ENCODE measurements at regions not wholly inside any gene's neighbourhood (a gene's known extent, or its start where the extent isn't known, plus 50 kb on each side); places are given as distances from the start of the nearest gene placed in this dataset.
A peak's percentile ranks its signal among the peaks of the same experiment; 100 is the strongest.
"Not testable (repeated sequence)": the region's sequence is repeated elsewhere in the genome, so short reads cannot be mapped to it uniquely, and the experiment has no call there.

DNA sequence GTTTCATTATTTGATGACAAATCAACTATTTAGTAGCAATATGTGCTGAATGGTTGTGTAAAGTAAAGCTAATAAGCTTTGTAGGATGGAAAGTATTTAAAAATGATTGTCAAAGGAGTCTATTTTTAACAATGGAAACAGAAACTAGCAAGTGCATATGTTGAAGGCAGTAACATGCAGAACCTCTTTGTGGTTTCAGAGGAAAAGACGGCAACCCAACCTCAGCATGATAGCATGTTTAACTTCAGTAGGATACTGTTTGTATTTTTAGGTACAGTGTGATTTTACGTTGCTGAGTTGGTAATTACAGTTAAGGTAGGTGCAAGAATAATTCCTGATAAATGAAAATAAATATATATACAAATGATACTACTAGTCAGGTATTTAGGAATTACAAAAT is 545.4 kb downstream of the CDY1 start:
- DNase-seq, result not testable (repeated sequence)

DNA sequence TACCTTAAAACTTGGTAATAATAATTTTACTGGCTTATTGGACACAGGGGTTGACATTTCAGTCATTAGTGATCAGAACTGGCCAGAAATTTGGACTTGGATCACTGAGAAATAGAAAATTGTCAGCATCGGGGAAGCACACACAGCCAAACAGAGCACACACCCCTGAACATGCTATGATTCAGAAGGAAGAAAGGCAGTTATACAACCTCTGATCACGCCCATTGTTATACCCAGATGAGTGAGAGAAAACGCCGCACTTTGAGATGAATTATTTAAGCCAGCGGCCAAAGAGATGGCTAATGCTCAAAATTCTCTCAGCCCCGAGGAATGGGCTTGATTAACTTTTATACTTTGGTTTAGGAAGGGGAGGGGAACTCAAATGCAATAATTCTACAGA is 557.4 kb downstream of the CDY1 start:
- not testable (repeated sequence) for DNase-seq

DNA sequence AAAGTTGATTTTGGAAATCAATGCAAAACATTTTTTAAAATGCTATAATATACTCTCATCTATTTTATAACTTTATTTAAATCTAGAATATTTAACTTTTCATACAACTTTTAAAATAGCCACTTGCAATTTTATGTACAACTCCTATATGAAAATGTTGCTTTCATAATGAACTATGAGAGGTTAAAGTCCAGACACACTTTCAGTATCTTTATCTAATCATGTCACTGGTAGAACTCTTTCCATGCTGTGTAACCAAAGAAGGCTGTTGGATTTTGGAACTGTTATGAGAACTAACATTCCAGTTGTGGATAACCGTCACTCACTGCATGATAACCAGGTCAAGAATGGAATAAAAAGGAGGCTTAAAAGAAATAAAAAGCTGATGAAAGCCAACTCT is 603.1 kb downstream of the CDY1 start:
- not testable (repeated sequence) for DNase-seq

DNA sequence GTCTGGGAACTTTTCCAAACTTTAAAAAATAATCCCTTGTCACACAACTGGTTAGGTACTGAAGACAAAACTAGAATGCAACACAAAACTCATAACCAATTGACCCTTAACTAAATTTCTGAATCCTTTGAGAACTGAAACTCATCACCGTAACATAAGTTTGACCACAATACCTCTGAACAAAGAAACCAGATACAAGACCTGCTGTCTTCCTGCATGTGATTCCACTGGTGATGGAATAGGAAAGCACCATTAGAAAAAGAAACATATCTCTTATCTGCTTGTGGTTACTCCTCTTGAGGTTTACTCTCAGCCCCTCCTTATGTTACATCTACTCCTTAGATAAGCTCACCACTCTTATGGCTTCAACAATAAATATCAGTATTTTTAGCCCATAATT is 603.6 kb downstream of the CDY1 start:
- DNase-seq, result not testable (repeated sequence)

DNA sequence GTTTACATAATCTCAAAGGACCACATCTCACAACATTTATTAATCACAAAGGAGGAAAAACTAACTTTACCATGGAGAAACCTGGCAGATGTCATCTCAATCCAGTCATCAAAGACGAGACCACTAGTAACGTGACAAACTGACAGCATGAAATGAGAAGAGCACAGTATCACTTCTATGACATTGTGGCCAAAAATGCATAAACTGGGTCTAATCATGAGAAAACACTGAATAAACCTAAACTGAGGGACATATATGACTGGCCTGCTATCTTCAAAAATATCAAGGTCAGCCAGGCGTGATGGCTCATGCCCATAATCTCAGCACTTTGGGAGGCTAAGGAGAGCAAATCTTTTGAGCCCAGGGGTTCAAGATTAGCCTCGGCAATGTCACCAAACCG is 619.0 kb downstream of the CDY1 start:
- not testable (repeated sequence) for DNase-seq

DNA sequence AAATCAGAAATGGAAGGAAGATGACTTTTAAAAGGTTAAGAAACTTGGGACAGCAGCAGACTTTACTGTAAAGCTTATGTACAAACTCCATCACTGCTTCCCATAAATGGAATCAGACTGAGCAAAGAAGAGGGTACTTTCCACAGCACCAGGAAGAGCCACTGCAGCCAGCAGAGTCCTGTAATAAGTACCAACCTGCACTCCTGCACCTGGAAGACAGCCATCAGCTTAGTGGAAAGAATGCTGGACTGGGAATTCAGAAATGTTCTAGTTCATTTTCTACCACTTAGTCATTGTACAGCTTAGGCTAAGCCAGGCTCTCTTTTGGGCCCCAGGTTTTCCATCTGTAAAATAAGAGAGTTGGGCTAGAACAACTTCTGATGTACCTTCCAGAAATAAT is 632.3 kb downstream of the CDY1 start:
- DNase-seq, result not testable (repeated sequence)

DNA sequence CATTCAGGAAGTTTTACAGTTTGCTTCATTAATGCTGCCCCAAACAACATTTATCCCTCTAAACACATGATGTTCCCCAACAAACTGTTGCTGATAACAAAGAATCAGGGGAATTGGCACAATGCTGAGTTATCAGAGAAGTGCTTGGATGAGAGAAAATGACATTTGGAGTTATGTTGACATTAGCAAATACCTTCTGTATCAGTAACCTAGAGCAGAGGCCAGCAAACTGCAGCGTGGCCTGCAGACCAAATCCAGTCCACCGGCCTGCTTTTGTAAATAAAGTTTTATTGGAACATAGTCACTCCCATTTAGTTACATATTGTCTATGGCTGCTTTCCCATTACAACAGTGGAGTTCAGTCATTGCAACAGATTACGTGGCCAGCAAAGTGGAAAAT is 643.5 kb downstream of the CDY1 start:
- DNase-seq, result not testable (repeated sequence)

DNA sequence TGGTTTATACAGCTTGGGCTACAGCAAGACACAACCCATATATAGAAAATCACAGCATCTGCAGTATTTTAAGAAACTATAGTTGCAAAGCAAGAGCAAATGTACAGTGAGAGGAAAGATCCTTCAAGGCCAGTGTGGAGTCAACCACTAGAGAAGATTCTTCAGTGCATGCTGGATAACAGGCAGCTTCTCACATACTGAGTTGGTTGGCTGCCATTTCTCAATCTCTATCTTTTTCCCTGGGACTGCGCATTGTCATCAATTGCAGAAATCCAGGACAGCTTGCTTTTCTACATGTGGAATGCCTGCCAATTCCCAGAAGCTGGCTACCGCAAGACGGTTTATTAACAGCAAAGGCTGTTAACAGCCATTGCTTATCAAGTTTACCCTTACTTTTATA is 646.5 kb downstream of the CDY1 start:
- not testable (repeated sequence) for DNase-seq

DNA sequence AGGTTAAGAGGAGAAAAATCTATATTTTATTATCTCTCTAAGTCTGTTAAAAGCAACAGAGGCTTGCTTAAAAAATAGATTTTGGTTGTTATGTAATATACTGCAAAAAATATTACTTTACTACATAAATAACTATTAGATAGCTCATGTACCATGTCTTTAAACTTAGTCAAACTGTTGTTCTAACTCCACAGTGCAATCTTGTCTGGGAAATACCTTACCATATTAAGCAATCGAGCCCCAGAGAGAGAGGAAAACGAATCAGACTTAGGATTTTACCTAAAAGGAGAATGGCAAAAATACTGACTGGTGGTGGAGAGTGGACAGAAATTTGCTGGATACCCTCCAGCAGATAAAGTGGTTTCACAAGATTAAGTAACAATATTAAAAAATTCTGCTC is 647.0 kb downstream of the CDY1 start:
- DNase-seq, result not testable (repeated sequence)

DNA sequence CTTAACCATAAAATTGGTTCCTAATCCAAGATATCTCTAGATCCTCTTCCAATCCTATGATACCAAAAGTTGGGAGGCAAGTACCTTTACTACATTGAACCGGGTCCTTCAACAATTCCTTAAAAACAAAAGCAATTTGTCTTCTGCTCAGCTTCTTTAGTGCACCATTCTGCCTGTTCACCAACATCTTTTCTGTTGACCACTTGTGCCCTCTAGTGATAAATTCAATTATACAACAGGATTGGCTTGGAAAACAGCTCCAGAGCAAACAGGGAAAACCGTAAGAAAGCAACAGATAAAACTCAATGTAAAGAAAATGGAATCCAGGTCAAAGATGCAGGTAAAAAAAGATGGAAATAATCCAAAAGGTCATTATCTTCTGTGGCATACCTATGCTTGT is 651.2 kb downstream of the CDY1 start:
- DNase-seq, result not testable (repeated sequence)

DNA sequence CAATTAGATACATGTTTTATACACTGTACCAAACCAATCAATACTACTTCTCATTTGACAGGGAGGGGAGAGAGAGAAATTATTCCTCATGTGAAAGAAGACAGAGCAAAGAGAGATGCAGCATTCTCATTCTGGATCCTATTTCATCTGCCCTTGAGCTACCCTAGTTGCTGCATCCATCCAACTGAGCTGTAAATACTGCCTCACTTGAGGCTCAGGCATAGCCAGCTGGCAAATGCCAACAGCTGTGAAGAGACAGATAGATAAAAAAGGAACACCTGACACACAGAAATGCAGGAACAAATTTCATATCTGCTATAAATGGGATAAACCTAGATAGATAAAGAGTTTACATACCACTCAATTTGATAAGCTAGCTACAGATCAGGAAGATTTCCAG is 684.1 kb downstream of the CDY1 start:
- DNase-seq, result not testable (repeated sequence)

DNA sequence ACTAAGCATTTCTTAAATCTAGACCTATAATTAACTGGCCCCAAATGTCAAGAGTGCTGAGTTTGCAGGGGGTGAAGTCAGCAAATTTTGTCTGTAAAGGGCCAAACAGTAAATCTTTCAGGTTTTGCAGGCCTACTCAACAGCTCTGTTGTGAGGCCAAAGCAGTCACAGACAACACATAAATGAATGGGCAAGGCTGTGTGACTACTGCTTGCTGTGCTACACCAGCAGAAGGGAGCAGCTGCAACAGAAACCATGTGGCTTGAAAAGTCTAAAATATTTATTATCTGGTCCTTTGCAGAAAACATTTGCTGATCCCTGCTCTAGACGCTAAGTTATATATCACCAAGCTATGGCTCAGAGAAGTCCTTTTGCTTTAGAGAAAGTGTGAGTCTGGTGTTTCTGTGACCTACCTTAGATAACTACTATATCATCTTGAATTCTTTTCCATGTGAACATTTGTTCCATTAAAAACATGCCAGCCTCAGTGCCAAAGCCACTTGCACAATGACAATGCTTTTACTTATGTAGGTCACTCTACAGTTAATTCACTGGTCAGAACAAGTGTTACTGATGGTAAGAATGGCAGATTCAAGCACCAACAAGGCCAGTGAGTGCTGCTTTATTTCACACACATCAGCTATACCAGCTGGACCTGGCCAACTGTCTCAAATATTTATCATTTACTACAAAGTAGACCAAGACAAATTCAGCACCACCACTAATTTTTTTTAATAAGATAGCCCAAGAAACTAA is 684.9 kb downstream of the CDY1 start:
- not testable (repeated sequence) for DNase-seq

DNA sequence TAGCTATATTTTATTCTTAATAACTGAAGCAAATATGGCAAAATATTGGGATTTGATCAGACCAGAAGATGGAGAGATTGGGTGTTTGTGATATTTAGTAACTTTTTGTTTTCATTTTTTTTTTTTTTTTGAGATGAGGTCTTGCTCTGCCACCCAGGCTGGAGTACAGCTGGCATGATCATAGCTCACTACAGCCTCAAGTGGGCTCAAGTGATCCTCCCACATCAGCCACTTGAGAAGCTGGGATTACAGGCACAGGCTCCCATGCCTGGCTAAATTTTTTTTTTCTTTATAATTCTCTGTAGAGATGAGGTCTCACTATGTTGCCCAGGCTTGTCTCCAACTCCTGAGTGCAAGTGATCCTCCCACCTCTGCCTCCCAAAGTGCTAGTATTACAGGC is 686.4 kb downstream of the CDY1 start:
- DNase-seq, result not testable (repeated sequence)

DNA sequence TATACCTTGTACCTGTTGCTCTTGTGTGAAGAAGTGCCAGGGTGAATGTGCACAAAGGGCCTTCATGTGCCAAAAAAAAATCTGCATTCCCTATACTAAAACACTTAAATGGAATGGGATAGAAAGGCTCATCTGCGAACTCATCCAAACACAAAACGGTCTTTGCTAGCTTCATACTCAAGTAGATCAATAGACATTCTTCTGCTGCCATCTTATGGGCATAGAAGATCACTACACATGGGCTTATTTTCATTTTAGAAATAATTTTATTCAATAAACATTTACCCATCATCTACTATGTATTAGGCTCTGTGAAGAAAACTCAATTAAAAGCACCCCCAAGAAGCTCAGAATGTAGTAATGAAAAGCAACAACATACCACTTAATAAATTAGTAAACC is 693.1 kb downstream of the CDY1 start:
- DNase-seq, result not testable (repeated sequence)

DNA sequence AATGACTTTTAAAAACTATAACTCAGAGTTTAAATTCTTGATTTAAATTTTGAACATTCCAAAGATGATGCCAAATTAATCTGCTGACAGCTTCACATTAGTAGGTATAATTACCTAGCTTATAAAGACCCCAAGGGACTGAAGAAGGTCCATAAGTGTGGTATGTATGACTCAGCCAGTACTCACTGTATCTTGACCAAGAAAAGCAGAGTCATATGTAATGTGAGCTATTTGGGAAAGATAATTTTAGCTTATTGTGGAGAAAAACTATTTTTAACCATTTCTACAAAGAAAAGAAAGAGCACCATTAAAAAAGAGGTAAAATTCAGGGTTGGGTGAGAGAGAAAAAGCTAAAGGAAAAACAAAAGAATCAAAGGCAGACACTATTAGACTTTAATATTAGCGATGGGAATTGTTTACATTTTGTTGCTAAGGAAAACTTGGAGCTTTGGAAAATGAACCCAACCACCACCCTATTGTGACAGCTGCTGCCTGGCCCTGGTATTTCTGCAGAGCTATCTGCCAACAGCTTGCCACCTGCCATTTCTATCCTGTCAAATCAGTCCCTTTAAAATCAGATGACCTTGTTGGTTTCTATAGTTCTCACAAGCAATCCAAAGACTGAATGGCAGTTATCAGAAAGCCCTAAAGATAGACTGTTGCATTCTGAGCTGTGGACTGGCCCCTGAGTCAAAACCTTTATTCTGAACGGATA is 697.7 kb downstream of the CDY1 start:
- DNase-seq, result not testable (repeated sequence)

DNA sequence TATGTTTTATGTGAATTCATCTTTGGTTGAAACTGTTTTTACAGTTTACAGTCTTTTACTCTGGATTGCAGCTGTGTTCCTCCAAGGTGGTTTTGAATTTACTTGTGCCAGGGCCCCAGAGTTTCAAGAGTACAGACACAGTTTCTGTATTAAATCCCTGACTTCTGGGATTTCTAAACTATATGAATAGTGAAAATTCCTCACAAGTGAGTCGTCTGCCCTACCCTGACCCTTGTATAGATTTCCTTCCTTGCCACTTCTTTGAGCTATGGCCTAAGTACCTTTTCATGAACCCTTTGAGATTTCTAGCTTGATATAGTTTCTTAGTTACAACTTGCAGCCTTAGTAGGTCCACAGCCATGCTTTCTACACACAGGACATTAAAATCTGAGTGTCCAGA is 700.8 kb downstream of the CDY1 start:
- not testable (repeated sequence) for DNase-seq

DNA sequence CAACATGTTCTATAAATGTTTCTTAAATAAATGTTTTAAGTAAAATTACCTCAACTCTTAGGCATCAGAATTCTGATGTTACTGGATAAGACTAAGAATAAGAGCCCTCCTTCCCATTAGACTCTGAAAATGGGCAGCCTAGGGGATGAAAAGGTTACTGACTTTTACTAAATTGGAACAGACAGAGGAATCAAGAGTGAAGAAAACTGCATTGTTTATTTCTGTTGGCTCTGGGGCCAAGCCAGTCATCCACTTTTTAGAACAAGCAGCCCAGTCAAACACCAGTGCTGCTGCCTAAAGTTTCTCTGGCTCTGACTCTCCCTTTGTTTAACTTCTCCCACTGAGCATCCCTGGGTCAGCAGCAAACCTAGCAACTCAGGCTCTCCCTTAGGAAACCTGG is 731.0 kb downstream of the CDY1 start:
- DNase-seq, result peak in 1 of 2 donors; percentile 0

DNA sequence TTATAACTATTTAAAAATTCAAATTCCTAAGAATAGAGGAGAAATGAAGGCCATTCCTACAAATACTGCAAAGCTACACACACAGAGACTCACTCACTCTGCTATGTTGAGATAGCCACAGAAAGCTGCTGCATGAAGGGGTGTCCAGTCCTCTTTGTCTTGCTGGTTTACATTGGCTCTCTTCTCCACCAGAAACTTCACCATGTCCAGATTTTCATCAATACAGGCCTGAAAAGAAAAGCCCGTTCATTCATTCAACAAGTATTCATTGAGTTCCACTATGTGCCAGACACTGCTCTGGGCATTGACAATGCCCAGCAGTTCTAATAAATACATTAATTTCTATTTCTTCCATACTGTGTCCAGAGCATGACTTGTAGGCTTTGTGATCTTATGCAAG is 732.3 kb downstream of the CDY1 start:
- peak in 1 of 2 donors; percentile 0 for DNase-seq

DNA sequence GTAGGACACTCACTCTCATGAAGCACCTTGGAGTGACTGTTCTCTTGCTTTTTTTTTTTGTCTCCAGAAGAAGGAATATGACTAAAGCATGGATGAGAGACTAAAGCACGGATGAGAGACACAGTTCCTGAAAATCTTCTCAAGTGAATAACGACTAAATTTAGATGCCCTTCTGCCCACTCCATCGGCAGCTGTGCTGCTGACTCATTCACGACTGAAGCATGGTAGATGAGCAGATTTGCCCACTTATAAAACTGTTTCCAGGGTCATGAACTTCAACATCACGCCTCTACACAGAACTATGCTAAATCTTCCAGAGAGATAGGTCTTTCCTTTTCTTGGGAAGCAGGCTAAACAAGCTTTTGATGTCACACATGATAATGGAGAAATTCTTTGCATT is 738.0 kb downstream of the CDY1 start:
- not testable (repeated sequence) for DNase-seq

DNA sequence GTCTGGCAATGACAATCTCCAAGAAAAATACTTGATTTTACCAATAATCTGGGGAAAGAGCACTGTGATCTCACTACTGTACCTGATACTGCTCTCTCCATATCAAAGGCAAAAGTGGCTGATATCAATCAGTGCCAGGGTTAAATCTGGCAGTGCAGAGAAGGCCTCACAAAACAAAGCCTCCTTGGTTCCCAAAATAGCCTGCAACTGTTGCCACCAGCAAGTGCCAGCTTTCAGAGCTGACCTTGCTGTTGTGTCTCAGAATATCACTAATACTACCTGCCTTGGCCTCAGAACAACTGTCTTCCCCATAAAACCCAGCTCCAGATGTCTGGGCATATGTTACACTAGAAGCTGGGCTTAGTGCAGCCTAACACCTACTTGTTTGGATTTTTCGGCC is 738.6 kb downstream of the CDY1 start:
- not testable (repeated sequence) for DNase-seq

DNA sequence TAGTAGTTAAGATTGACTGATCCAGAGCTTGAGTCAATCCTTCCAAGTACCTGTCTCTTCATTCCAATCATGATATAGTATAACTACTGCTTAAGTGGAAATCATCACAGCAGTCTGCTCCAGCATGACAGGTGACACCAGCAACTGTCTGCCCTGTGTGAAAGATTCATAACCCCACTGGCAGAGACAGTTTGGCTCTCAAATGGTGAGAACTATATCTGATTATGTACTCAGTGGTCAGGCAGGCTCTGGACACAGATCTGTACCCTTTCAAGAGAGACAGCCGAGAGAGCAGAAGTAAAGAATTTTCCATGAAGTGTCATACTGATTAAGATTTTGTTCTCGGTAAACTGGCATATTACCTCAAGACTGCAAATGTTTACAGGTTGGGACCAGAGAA is 741.5 kb downstream of the CDY1 start:
- not testable (repeated sequence) for DNase-seq

DNA sequence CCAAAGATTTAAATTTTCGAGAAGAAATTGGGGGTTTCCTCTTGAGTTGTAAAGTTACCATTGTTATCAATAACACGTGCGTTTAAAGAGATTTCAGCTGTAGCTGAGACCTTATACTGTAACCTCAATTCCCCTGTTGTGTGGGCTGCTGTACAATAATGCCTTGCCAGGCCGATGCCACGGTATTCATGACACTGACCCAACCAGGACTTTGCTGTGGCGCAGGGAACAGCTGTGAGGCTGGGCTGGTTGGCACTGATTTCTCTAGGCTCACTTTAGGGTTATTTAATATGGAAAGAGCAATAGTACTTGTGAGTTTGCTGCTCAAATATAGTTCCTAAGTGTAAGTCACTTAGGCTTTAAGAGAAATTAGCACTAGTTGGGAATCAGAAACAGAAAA is 744.2 kb downstream of the CDY1 start:
- not testable (repeated sequence) for DNase-seq

DNA sequence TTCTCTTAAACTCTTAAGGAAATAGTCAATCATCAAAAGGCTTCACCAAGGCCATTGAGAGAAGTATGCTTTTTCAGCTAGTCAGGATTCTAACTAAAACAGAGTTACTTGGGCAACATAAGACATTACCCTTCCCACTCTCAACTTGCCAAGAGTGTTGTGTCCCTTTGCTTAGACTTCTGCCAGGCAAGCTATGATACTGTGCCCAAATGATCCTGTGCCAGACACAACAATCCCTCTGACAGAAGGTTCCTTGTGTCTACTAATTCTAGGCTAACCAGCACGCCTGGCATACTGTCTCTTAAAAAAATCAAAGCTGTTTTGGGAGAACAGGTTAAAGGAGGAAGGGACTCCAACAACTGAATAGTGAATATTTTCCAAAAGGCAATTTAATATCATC is 750.6 kb downstream of the CDY1 start:
- DNase-seq, result not testable (repeated sequence)

DNA sequence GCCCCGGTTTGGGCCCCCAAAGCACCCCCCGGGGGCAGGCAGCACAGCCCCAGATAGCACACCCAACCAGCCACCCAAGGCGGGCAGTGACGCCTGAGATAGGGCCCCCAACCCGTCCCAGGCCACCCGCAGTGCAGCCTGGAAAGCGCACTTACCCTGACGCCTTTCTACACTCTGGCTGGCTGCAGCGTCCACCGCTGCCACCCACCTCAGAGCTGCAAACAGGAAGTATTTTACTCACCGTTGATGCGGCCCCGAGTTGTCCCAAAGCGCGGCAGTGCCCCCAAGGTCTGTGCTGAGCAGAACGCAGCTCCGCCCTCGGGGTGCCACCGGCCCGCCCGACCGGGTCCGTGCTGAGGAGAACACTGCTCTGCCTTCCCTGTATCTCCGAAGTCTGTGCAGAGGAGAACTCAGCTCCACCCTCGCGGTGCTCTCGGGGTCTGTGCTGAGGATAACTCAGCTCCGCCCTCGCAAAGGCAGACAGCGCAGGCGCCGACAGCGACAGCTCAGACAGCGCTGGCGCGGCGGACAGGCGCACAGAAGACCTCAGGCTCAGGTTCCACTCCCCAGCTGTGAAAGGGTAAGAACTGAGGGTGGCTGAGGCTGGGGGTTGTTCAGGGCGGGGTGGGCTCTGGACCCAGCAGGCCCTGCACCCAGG is 786.9 kb downstream of the CDY1 start:
- no peak for DNase-seq
